GM12872 (cell line): ENCODE measurements at regions not wholly inside any gene's neighbourhood (a gene's known extent, or its start where the extent isn't known, plus 50 kb on each side); places are given as distances from the start of the nearest gene placed in this dataset.

ENCODE experiments used
- CTCF ChIP-seq: IDR thresholded peaks from 3 replicates; pipeline ENCODE4 v1.5.1; 2011; ENCODE audit warnings: low read depth, mild to moderate bottlenecking, low read length, moderate library complexity; ENCODE audit not compliant: insufficient read depth

- TF ChIP-seq CTCF: no peak
Measured at GRCh38 chr2:65639156-65639864, 206.9 kb upstream of the SPRED2 start.

GRCh38 chr2:65638443-65638842 is 206.0 kb upstream of the SPRED2 start:
- peak; percentile 24; the same call in 1 of the 3 replicates for TF ChIP-seq CTCF

- TF ChIP-seq CTCF: no peak
Measured at GRCh38 chr2:65636813-65637483, 204.5 kb upstream of the SPRED2 start.

- TF ChIP-seq CTCF: no peak
Measured at GRCh38 chr2:65636024-65636423, 203.6 kb upstream of the SPRED2 start.

DNA sequence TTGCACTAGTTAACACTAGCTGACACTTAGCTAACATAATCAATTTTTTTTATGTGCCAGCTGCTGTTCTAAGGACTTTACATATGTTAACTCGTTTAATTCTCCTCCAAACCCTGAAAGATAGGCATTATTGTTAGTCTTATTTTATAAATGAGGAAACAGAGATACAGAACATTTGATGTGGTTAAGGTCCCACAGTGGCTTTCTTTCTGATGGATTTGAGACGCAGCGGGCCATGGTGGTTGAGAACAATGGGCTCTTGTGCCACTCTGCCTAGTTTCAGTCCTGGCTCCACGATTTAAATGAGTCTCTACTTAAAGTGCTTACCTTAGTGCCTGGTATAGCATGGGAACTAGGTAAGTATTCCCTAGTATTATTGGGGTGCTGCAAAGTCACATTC is 201.9 kb upstream of the SPRED2 start:
- TF ChIP-seq CTCF: no peak

GRCh38 chr2:65630643-65631042 is 198.2 kb upstream of the SPRED2 start:
- TF ChIP-seq CTCF: no peak

GRCh38 chr2:65628156-65628555 is 195.8 kb upstream of the SPRED2 start:
- no peak for TF ChIP-seq CTCF
